H1 (cell line): ENCODE measurements at regions not wholly inside any gene's neighbourhood (a gene's known extent, or its start where the extent isn't known, plus 50 kb on each side); places are given as distances from the start of the nearest gene placed in this dataset.

ENCODE experiments used
- CTCF ChIA-PET: fragments of 300-600 bp; sonication (Branson Sonifier 250); formaldehyde crosslinking; loops from one replicate; lab custom pipeline; 2021; ENCODE audit not compliant: partially characterized antibody; lab: Charles Lee
- POLR2A ChIA-PET: fragments of 300-600 bp; sonication (Branson Sonifier 250); formaldehyde crosslinking; loops from one replicate; lab custom pipeline; 2021; ENCODE audit warnings: inconsistent platforms; ENCODE audit not compliant: partially characterized antibody; lab: Charles Lee
- DNase-seq, 2 experiments: peaks; one replicate each; pipeline versions ENCODE4 v3.0.0 to v3.0.0-alpha.2; 2010 to 2022; ENCODE audit warnings: low spot score in 2 of 2, low read depth in 1 of 2, mixed read lengths in 1 of 2
- FAIRE-seq: peaks from 2 replicates; lab custom pipeline; 2011; peaks lifted over from hg19 to GRCh38; lab: Jason Lieb, UNC
- H2AFZ ChIP-seq: 2 replicates; pipeline ENCODE4 v1.8.1; 2012; ENCODE audit warnings: low read length, inconsistent platforms
- H2AK5ac ChIP-seq: 2 replicates; pipeline ENCODE4 v1.6.1; 2013; ENCODE audit warnings: low read depth, low read length
- H2BK120ac ChIP-seq: replicated peaks from 2 replicates; pipeline ENCODE3; 2013; ENCODE audit warnings: low read depth, low read length, inconsistent platforms
- H2BK12ac ChIP-seq: 2 replicates; pipeline ENCODE4 v1.6.1; 2013; ENCODE audit warnings: low read depth, low read length
- H2BK15ac ChIP-seq: 2 replicates; pipeline ENCODE4 v1.6.1; 2013; ENCODE audit warnings: low read length
- H2BK20ac ChIP-seq: 2 replicates; pipeline ENCODE4 v1.6.1; 2013; ENCODE audit warnings: low read length
- H2BK5ac ChIP-seq: 2 replicates; pipeline ENCODE4 v1.6.1; 2013; ENCODE audit warnings: low read depth, low read length
- H3K14ac ChIP-seq: 2 replicates; pipeline ENCODE4 v1.6.1; 2013; ENCODE audit warnings: inconsistent platforms; ENCODE audit not compliant: insufficient read length
- H3K18ac ChIP-seq: 2 replicates; pipeline ENCODE4 v1.6.1; 2013; ENCODE audit warnings: low read length; ENCODE audit errors: extremely low read depth
- H3K23ac ChIP-seq: 2 replicates; pipeline ENCODE4 v1.6.1; 2013; ENCODE audit warnings: inconsistent platforms; ENCODE audit not compliant: insufficient read length
- H3K23me2 ChIP-seq: 2 replicates; pipeline ENCODE4 v1.6.1; 2013; ENCODE audit warnings: low read depth, low read length
- H3K27ac ChIP-seq: 2 replicates; pipeline ENCODE4 v1.6.1; 2011; ENCODE audit warnings: low read depth, low read length, inconsistent platforms
- H3K27me3 ChIP-seq, 4 experiments: replicated peaks in 1 of 4; 1 replicate in 1 of 4; 2 replicates in 3 of 4; pipeline versions ENCODE4 v1.6.1 to v1.8.1; 2011 to 2013; ENCODE audit warnings: low read length in 3 of 4, mild to moderate bottlenecking in 3 of 4, inconsistent platforms in 2 of 4, mixed read lengths in 2 of 4, moderate library complexity in 1 of 4; ENCODE audit not compliant: control insufficient read depth in 3 of 4, insufficient read depth in 3 of 4; ENCODE audit errors: extremely low read depth in 1 of 4
- H3K36me3 ChIP-seq, 4 experiments: 2 replicates each; pipeline versions ENCODE4 v1.6.1 to v1.8.1; 2011 to 2013; ENCODE audit warnings: mild to moderate bottlenecking in 4 of 4, low read length in 3 of 4, moderate library complexity in 2 of 4, control low read depth in 1 of 4, inconsistent platforms in 1 of 4; ENCODE audit not compliant: insufficient read depth in 4 of 4, control insufficient read depth in 2 of 4
- H3K4ac ChIP-seq: replicated peaks from 2 replicates; pipeline ENCODE3; 2013; ENCODE audit warnings: low read length, low read depth, mixed read lengths, inconsistent platforms; ENCODE audit not compliant: insufficient read length
- H3K4me1 ChIP-seq, 4 experiments: replicated peaks in 1 of 4; 1 replicate in 1 of 4; 2 replicates in 3 of 4; pipeline versions ENCODE4 v1.6.1 to v1.8.1; 2011 to 2013; ENCODE audit warnings: low read length in 3 of 4, inconsistent platforms in 2 of 4, mixed read lengths in 1 of 4; ENCODE audit not compliant: insufficient read depth in 4 of 4, control insufficient read depth in 3 of 4
- H3K4me2 ChIP-seq, 2 experiments: 2 replicates each; pipeline versions ENCODE4 v1.6.1 to v1.8.1; 2011 to 2013; ENCODE audit warnings: low read depth in 2 of 2, low read length in 2 of 2, control low read depth in 1 of 2, inconsistent platforms in 1 of 2, mild to moderate bottlenecking in 1 of 2; ENCODE audit not compliant: insufficient read depth in 1 of 2
- H3K4me3 ChIP-seq, 4 experiments: fragments of 200-600, 300-600 bp in 1 of 4; sonication (generic), shearing (Covaris generic), sonication (Bioruptor Twin) in 1 of 4; 2 replicates each; pipeline versions ENCODE4 v1.5.1 to v1.8.1; 2011 to 2016; ENCODE audit warnings: low read length in 4 of 4, low read depth in 3 of 4, control low read depth in 2 of 4, inconsistent platforms in 2 of 4, mild to moderate bottlenecking in 2 of 4, mixed read lengths in 1 of 4, moderate library complexity in 1 of 4; ENCODE audit not compliant: insufficient read depth in 2 of 4; ENCODE audit errors: extremely low read depth in 1 of 4
- H3K56ac ChIP-seq: replicated peaks from 2 replicates; pipeline ENCODE3; 2013; ENCODE audit warnings: low read depth, mild to moderate bottlenecking, mixed read lengths, low read length, inconsistent platforms; ENCODE audit not compliant: insufficient read length
- H3K79me1 ChIP-seq: 2 replicates; pipeline ENCODE4 v1.6.1; 2013; ENCODE audit warnings: low read depth, low read length, control low read depth
- H3K79me2 ChIP-seq, 2 experiments: 2 replicates each; pipeline versions ENCODE4 v1.6.1 to v1.8.1; 2012 to 2013; ENCODE audit warnings: low read length in 2 of 2, mild to moderate bottlenecking in 2 of 2, inconsistent platforms in 1 of 2; ENCODE audit not compliant: insufficient read depth in 2 of 2, control insufficient read depth in 1 of 2
- H3K9ac ChIP-seq, 4 experiments: replicated peaks in 1 of 4; 1 replicate in 1 of 4; 2 replicates in 3 of 4; pipeline versions ENCODE4 v1.6.1 to v1.8.1; 2011 to 2013; ENCODE audit warnings: low read depth in 3 of 4, low read length in 3 of 4, control low read depth in 2 of 4, mild to moderate bottlenecking in 2 of 4, moderate library complexity in 2 of 4, inconsistent platforms in 1 of 4; ENCODE audit errors: extremely low read depth in 1 of 4
- H3K9me3 ChIP-seq, 2 experiments: 2 replicates each; pipeline versions ENCODE4 v1.6.1 to v1.8.1; 2012 to 2013; ENCODE audit warnings: mild to moderate bottlenecking in 2 of 2, moderate library complexity in 2 of 2, control low read depth in 1 of 2, inconsistent platforms in 1 of 2, low read depth in 1 of 2, low read length in 1 of 2, mixed read lengths in 1 of 2; ENCODE audit not compliant: insufficient read depth in 2 of 2
- H4K20me1 ChIP-seq, 2 experiments: replicated peaks in 1 of 2; 2 replicates each; pipeline versions ENCODE3 to v1.8.1; 2011 to 2013; ENCODE audit warnings: inconsistent platforms in 2 of 2, low read length in 2 of 2, mild to moderate bottlenecking in 1 of 2; ENCODE audit not compliant: insufficient read depth in 2 of 2, control insufficient read depth in 1 of 2
- H4K5ac ChIP-seq: 2 replicates; pipeline ENCODE4 v1.6.1; 2013; ENCODE audit warnings: low read length, low read depth, mixed read lengths, inconsistent platforms; ENCODE audit not compliant: insufficient read length
- H4K8ac ChIP-seq: 2 replicates; pipeline ENCODE4 v1.8.0; 2013; ENCODE audit warnings: mild to moderate bottlenecking, moderate library complexity, low read length, inconsistent platforms; ENCODE audit not compliant: insufficient read depth; ENCODE audit errors: extremely low read depth
- H4K91ac ChIP-seq: replicated peaks from 2 replicates; pipeline ENCODE3; 2013; ENCODE audit warnings: low read length, mixed read lengths, inconsistent platforms; ENCODE audit not compliant: insufficient read length
- EP300 ChIP-seq, 2 experiments: IDR thresholded peaks; 1 replicate in 1 of 2; 2 replicates in 1 of 2; pipeline ENCODE4 v1.6.1; 2011 to 2012; ENCODE audit warnings: low read depth in 2 of 2, low read length in 2 of 2, mild to moderate bottlenecking in 2 of 2, borderline replicate concordance in 1 of 2, inconsistent platforms in 1 of 2, moderate library complexity in 1 of 2
- FOSL1 ChIP-seq: IDR thresholded peaks from 2 replicates; pipeline ENCODE4 v1.6.1; 2011; ENCODE audit warnings: mild to moderate bottlenecking, low read depth, low read length, moderate library complexity; ENCODE audit not compliant: insufficient read depth
- JUND ChIP-seq: IDR thresholded peaks from 2 replicates; pipeline ENCODE4 v1.6.1; 2011; ENCODE audit warnings: mild to moderate bottlenecking, improper control_type of control experiment, low read length
- KDM5A ChIP-seq: fragments of 200-600 bp; IDR thresholded peaks from 2 replicates; pipeline ENCODE4 v1.7.1; 2012; ENCODE audit warnings: mild to moderate bottlenecking, low read length, inconsistent platforms, mixed read lengths
- PHF8 ChIP-seq: fragments of 200-600 bp; sonication (generic); conservative IDR thresholded peaks from 2 replicates; pipeline ENCODE4 v1.7.1; 2012; ENCODE audit warnings: low read depth, mild to moderate bottlenecking, inconsistent platforms, low read length, moderate library complexity
- RBBP5 ChIP-seq: IDR thresholded peaks from 2 replicates; pipeline ENCODE4 v1.7.1; 2012; ENCODE audit warnings: low read depth, mild to moderate bottlenecking, inconsistent platforms, low read length, moderate library complexity, borderline replicate concordance
- RXRA ChIP-seq: IDR thresholded peaks from 2 replicates; pipeline ENCODE4 v1.6.1; 2011; ENCODE audit warnings: low read depth, mild to moderate bottlenecking, low read length, moderate library complexity; ENCODE audit not compliant: insufficient read depth
- SAP30 ChIP-seq: fragments of 300-600 bp; sonication (generic); IDR thresholded peaks from 2 replicates; pipeline ENCODE4 v1.7.1; 2012; ENCODE audit warnings: low read length, moderate library complexity, mild to moderate bottlenecking, inconsistent platforms; ENCODE audit not compliant: insufficient read depth, insufficient replicate concordance
- SIN3A ChIP-seq, 2 experiments: IDR thresholded peaks in 1 of 2; conservative IDR thresholded peaks in 1 of 2; 2 replicates each; pipeline ENCODE4 v1.6.1; 2011 to 2012; ENCODE audit warnings: low read length in 2 of 2, improper control_type of control experiment in 1 of 2, low read depth in 1 of 2, mild to moderate bottlenecking in 1 of 2
- SP4 ChIP-seq: IDR thresholded peaks from 2 replicates; pipeline ENCODE4 v1.6.1; 2012; ENCODE audit warnings: low read length, inconsistent platforms
- WGBS, 2 experiments: shearing (Covaris generic) in 1 of 2; methylation state at CpG; one replicate each; pipeline versions ENCODE4 v1.1.6 to v1.1.7; 2013 to 2015; ENCODE audit warnings: low lambda C conversion rate in 2 of 2, mixed read lengths in 2 of 2, inconsistent platforms in 1 of 2, low coverage in 1 of 2, missing lambda C conversion rate in 1 of 2; ENCODE audit not compliant: insufficient replicate concordance in 2 of 2, insufficient coverage in 1 of 2, insufficient read length in 1 of 2; ENCODE audit errors: extremely low coverage in 1 of 2, missing lambda C conversion rate in 1 of 2; 5-methylcytosine and 5-hydroxymethylcytosine counted together
- TF ChIP-seq, protein P1 (sequence below): IDR thresholded peaks from 2 replicates; pipeline ENCODE4 v1.6.1; 2011; ENCODE audit warnings: low read length, improper control_type of control experiment

- Histone ChIP-seq H3K4me2 (no peak overlapping the region), H3K27ac (no peak overlapping the region), H3K4me3 (no peak overlapping the region), H3K23me2 (no peaks in the 10 kb centered on the region), H3K9ac (no peak overlapping the region), H3K14ac (no peak overlapping the region), H4K5ac (no peak overlapping the region), H2BK20ac (no peak overlapping the region), H3K27me3 (peaks cover 0 to 2% (median 0%) of the 10 kb centered on the region in 4 experiments; a peak in 1 of 7 replicates), H2BK5ac (no peak overlapping the region), H3K4me1 (no peaks in the 10 kb centered on the region; a peak in 1 of 7 replicates), H3K56ac (no peak overlapping the region), H4K8ac (no peak overlapping the region), H3K79me2 (no peaks in the 10 kb centered on the region), H2BK15ac (no peak overlapping the region), H2AFZ (peak overlapping the region; percentile 42; the same call in 1 of the 2 replicates), H3K18ac (no peak overlapping the region), H3K23ac (no peak overlapping the region), H3K9me3 (no peaks in the 10 kb centered on the region), H2BK12ac (no peak overlapping the region; the same call in 1 of the 2 replicates), H4K91ac (no peak overlapping the region), H3K36me3 (no peaks in the 10 kb centered on the region), H2AK5ac (no peak overlapping the region), H3K4ac (no peak overlapping the region), H4K20me1 (no peaks in the 10 kb centered on the region), H3K79me1 (no peaks in the 10 kb centered on the region), H2BK120ac (no peak overlapping the region)
- 94% methylated on average over 2 of the region's 2 CpGs; no CpG with 5 or more reads in 1 of the 2 experiments for WGBS, 2 experiments
- ChIA-PET CTCF (no interaction called here), POLR2A (no interaction called here)
- FAIRE-seq (no peak), DNase-seq (no peak)
- TF ChIP-seq, protein P1, sequence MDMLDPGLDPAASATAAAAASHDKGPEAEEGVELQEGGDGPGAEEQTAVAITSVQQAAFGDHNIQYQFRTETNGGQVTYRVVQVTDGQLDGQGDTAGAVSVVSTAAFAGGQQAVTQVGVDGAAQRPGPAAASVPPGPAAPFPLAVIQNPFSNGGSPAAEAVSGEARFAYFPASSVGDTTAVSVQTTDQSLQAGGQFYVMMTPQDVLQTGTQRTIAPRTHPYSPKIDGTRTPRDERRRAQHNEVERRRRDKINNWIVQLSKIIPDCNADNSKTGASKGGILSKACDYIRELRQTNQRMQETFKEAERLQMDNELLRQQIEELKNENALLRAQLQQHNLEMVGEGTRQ, result no peak
- no peak for TF ChIP-seq SP4
- TF ChIP-seq SIN3A (conservative IDR thresholded peaks at IDR 0.05 in 1 of 2, IDR thresholded peaks at IDR 0.05 in 1 of 2; ENCODE audit: low read depth in 1 of 2, low read length in 2 of 2), result no peak
- no peak for TF ChIP-seq RXRA
- no peak for TF ChIP-seq SAP30
- TF ChIP-seq EP300 (IDR thresholded peaks at IDR 0.05; ENCODE audit: borderline replicate concordance in 1 of 2, low read depth in 2 of 2, low read length in 2 of 2), result no peak
- TF ChIP-seq PHF8, result no peak
- TF ChIP-seq FOSL1, result no peak
- TF ChIP-seq JUND, result no peak
- no peak for TF ChIP-seq KDM5A
- no peak for TF ChIP-seq RBBP5
Observed at GRCh38 chr2:145812165-145812554, 1292.2 kb upstream of the ZEB2 start.
